ENCODE measurements at regions not wholly inside any gene's neighbourhood (a gene's known extent, or its start where the extent isn't known, plus 50 kb on each side); places are given as distances from the start of the nearest gene placed in this dataset.

- Histone ChIP-seq H3K4me1 (ENCODE audit: control insufficient read depth in 1 of 2, insufficient read depth in 1 of 2, low read depth in 1 of 2, low read length in 1 of 2) (no peaks in the 10 kb centered on the region), H3K36me3 (no peaks in the 10 kb centered on the region), H3K27me3 (no peaks in the 10 kb centered on the region), H3K27ac (no peak overlapping the region), H3K4me3 (ENCODE audit: low read depth in 1 of 2, low read length in 1 of 2) (no peak overlapping the region), H3K9me3 (no peaks in the 10 kb centered on the region)
- TF ChIP-seq CTCF (IDR thresholded peaks at IDR 0.05) = no peak
These were observed 733.4 kb upstream of the CDH7 start for GRCh38 chr18:65017372-65017760.

- no peak overlapping the region for H3K4me3 ChIP-seq (ENCODE audit: low read depth in 1 of 2, low read length in 1 of 2)
- no peak overlapping the region for H3K27ac ChIP-seq
- no peaks in the 10 kb centered on the region for H3K36me3 ChIP-seq
- TF ChIP-seq CTCF (IDR thresholded peaks at IDR 0.05) = no peak
- H3K4me1 ChIP-seq (ENCODE audit: control insufficient read depth in 1 of 2, insufficient read depth in 1 of 2, low read depth in 1 of 2, low read length in 1 of 2) = no peaks in the 10 kb centered on the region
- H3K27me3 ChIP-seq = no peaks in the 10 kb centered on the region
- no peaks in the 10 kb centered on the region for H3K9me3 ChIP-seq
These were observed 734.0 kb upstream of the CDH7 start for GRCh38 chr18:65016631-65017371.

GRCh38 chr18:64994370-64994769 lies 756.4 kb upstream of the CDH7 start:
- TF ChIP-seq CTCF (IDR thresholded peaks at IDR 0.05) = no peak
- Histone ChIP-seq H3K4me3 (ENCODE audit: low read depth in 1 of 2, low read length in 1 of 2) (no peak overlapping the region), H3K4me1 (ENCODE audit: control insufficient read depth in 1 of 2, insufficient read depth in 1 of 2, low read depth in 1 of 2, low read length in 1 of 2) (no peaks in the 10 kb centered on the region), H3K36me3 (no peaks in the 10 kb centered on the region), H3K27me3 (no peaks in the 10 kb centered on the region), H3K9me3 (no peaks in the 10 kb centered on the region), H3K27ac (no peak overlapping the region)

GRCh38 chr18:64993695-64994094 lies 757.1 kb upstream of the CDH7 start:
- TF ChIP-seq CTCF (IDR thresholded peaks at IDR 0.05) = no peak
- Histone ChIP-seq H3K4me3 (ENCODE audit: low read depth in 1 of 2, low read length in 1 of 2) (no peak overlapping the region), H3K4me1 (ENCODE audit: control insufficient read depth in 1 of 2, insufficient read depth in 1 of 2, low read depth in 1 of 2, low read length in 1 of 2) (no peaks in the 10 kb centered on the region), H3K27ac (no peak overlapping the region), H3K9me3 (no peaks in the 10 kb centered on the region), H3K36me3 (no peaks in the 10 kb centered on the region), H3K27me3 (no peaks in the 10 kb centered on the region)

- TF ChIP-seq CTCF (IDR thresholded peaks at IDR 0.05) = no peak
- Histone ChIP-seq H3K27me3 (no peaks in the 10 kb centered on the region), H3K36me3 (no peaks in the 10 kb centered on the region), H3K9me3 (no peaks in the 10 kb centered on the region), H3K4me3 (ENCODE audit: low read depth in 1 of 2, low read length in 1 of 2) (no peak overlapping the region), H3K4me1 (ENCODE audit: control insufficient read depth in 1 of 2, insufficient read depth in 1 of 2, low read depth in 1 of 2, low read length in 1 of 2) (no peaks in the 10 kb centered on the region), H3K27ac (no peak overlapping the region)
These were observed 758.2 kb upstream of the CDH7 start for GRCh38 chr18:64992654-64993053.
